ENCODE measurements at regions not wholly inside any gene's neighbourhood (a gene's known extent, or its start where the extent isn't known, plus 50 kb on each side); places are given as distances from the start of the nearest gene placed in this dataset.

GRCh38 chr3:31422237-31422636, 110.5 kb upstream of the STT3B start:
- no peaks in the 10 kb centered on the region for H3K27me3 ChIP-seq (ENCODE audit: insufficient read depth, low read length)
- no peak overlapping the region for H3K27ac ChIP-seq (ENCODE audit: low read length)

GRCh38 chr3:31423482-31423881, 109.2 kb upstream of the STT3B start:
- Histone ChIP-seq H3K27ac (ENCODE audit: low read length) (no peak overlapping the region), H3K9ac (ENCODE audit: low read depth, low read length) (no peak overlapping the region), H3K27me3 (ENCODE audit: insufficient read depth, low read length) (no peaks in the 10 kb centered on the region), H3K36me3 (ENCODE audit: insufficient read depth, low read depth, low read length) (no peaks in the 10 kb centered on the region), H3K4me3 (ENCODE audit: low read length) (no peak overlapping the region), H3K9me3 (ENCODE audit: insufficient read depth, low read depth, low read length) (no peaks in the 10 kb centered on the region), H3K4me1 (ENCODE audit: insufficient read depth, low read length) (no peaks in the 10 kb centered on the region)

More at GRCh38 chr3:31422237-31422636, 110.5 kb upstream of the STT3B start:
- H3K9me3 ChIP-seq (ENCODE audit: insufficient read depth, low read depth, low read length), result no peaks in the 10 kb centered on the region
- H3K36me3 ChIP-seq (ENCODE audit: insufficient read depth, low read depth, low read length), result no peaks in the 10 kb centered on the region
- no peak overlapping the region for H3K9ac ChIP-seq (ENCODE audit: low read depth, low read length)
- no peaks in the 10 kb centered on the region for H3K4me1 ChIP-seq (ENCODE audit: insufficient read depth, low read length)
- H3K4me3 ChIP-seq (ENCODE audit: low read length), result no peak overlapping the region

- Histone ChIP-seq H3K27ac (ENCODE audit: low read length) (no peak overlapping the region), H3K9me3 (ENCODE audit: insufficient read depth, low read depth, low read length) (no peaks in the 10 kb centered on the region), H3K4me1 (ENCODE audit: insufficient read depth, low read length) (no peaks in the 10 kb centered on the region), H3K9ac (ENCODE audit: low read depth, low read length) (no peak overlapping the region), H3K36me3 (ENCODE audit: insufficient read depth, low read depth, low read length) (no peaks in the 10 kb centered on the region), H3K4me3 (ENCODE audit: low read length) (no peak overlapping the region), H3K27me3 (ENCODE audit: insufficient read depth, low read length) (no peaks in the 10 kb centered on the region)
Observed at GRCh38 chr3:31425401-31425800, 107.3 kb upstream of the STT3B start.

- H3K9ac ChIP-seq (ENCODE audit: low read depth, low read length), result no peak overlapping the region
- no peak overlapping the region for H3K27ac ChIP-seq (ENCODE audit: low read length)
- no peaks in the 10 kb centered on the region for H3K4me1 ChIP-seq (ENCODE audit: insufficient read depth, low read length)
Observed at GRCh38 chr3:31427623-31428022, 105.1 kb upstream of the STT3B start.

GRCh38 chr3:31431321-31431720, 101.4 kb upstream of the STT3B start:
- Histone ChIP-seq H3K27me3 (ENCODE audit: insufficient read depth, low read length) (no peaks in the 10 kb centered on the region), H3K9me3 (ENCODE audit: insufficient read depth, low read depth, low read length) (no peaks in the 10 kb centered on the region), H3K4me1 (ENCODE audit: insufficient read depth, low read length) (no peaks in the 10 kb centered on the region), H3K4me3 (ENCODE audit: low read length) (no peak overlapping the region), H3K9ac (ENCODE audit: low read depth, low read length) (no peak overlapping the region), H3K27ac (ENCODE audit: low read length) (no peak overlapping the region), H3K36me3 (ENCODE audit: insufficient read depth, low read depth, low read length) (no peaks in the 10 kb centered on the region)

More at GRCh38 chr3:31427623-31428022, 105.1 kb upstream of the STT3B start:
- Histone ChIP-seq H3K9me3 (ENCODE audit: insufficient read depth, low read depth, low read length) (no peaks in the 10 kb centered on the region), H3K27me3 (ENCODE audit: insufficient read depth, low read length) (no peaks in the 10 kb centered on the region), H3K4me3 (ENCODE audit: low read length) (no peak overlapping the region), H3K36me3 (ENCODE audit: insufficient read depth, low read depth, low read length) (no peaks in the 10 kb centered on the region)

GRCh38 chr3:31432897-31433678, 99.6 kb upstream of the STT3B start:
- Histone ChIP-seq H3K9me3 (ENCODE audit: insufficient read depth, low read depth, low read length) (peaks cover 15% of the 10 kb centered on the region), H3K4me3 (ENCODE audit: low read length) (no peak overlapping the region), H3K27ac (ENCODE audit: low read length) (no peak overlapping the region), H3K36me3 (ENCODE audit: insufficient read depth, low read depth, low read length) (no peaks in the 10 kb centered on the region), H3K9ac (ENCODE audit: low read depth, low read length) (no peak overlapping the region), H3K4me1 (ENCODE audit: insufficient read depth, low read length) (no peaks in the 10 kb centered on the region), H3K27me3 (ENCODE audit: insufficient read depth, low read length) (no peaks in the 10 kb centered on the region)

GRCh38 chr3:31433679-31433992, 99.1 kb upstream of the STT3B start:
- H3K4me3 ChIP-seq (ENCODE audit: low read length), result no peak overlapping the region
- H3K27ac ChIP-seq (ENCODE audit: low read length), result no peak overlapping the region
- peaks cover 15% of the 10 kb centered on the region for H3K9me3 ChIP-seq (ENCODE audit: insufficient read depth, low read depth, low read length)
- H3K27me3 ChIP-seq (ENCODE audit: insufficient read depth, low read length), result no peaks in the 10 kb centered on the region
- peaks cover 1% of the 10 kb centered on the region; the same call in 1 of the 2 replicates for H3K4me1 ChIP-seq (ENCODE audit: insufficient read depth, low read length)
- H3K9ac ChIP-seq (ENCODE audit: low read depth, low read length), result no peak overlapping the region
- H3K36me3 ChIP-seq (ENCODE audit: insufficient read depth, low read depth, low read length), result no peaks in the 10 kb centered on the region

GRCh38 chr3:31434819-31435218, 97.9 kb upstream of the STT3B start:
- Histone ChIP-seq H3K27me3 (ENCODE audit: insufficient read depth, low read length) (no peaks in the 10 kb centered on the region), H3K9ac (ENCODE audit: low read depth, low read length) (no peak overlapping the region), H3K36me3 (ENCODE audit: insufficient read depth, low read depth, low read length) (no peaks in the 10 kb centered on the region)

GRCh38 chr3:31436830-31437229, 95.9 kb upstream of the STT3B start:
- no peak overlapping the region for H3K4me3 ChIP-seq (ENCODE audit: low read length)
- H3K4me1 ChIP-seq (ENCODE audit: insufficient read depth, low read length), result peaks cover 10% of the 10 kb centered on the region
- H3K9me3 ChIP-seq (ENCODE audit: insufficient read depth, low read depth, low read length), result peaks cover 15% of the 10 kb centered on the region
- no peaks in the 10 kb centered on the region for H3K36me3 ChIP-seq (ENCODE audit: insufficient read depth, low read depth, low read length)
- H3K9ac ChIP-seq (ENCODE audit: low read depth, low read length), result no peak overlapping the region
- no peak overlapping the region for H3K27ac ChIP-seq (ENCODE audit: low read length)
- no peaks in the 10 kb centered on the region for H3K27me3 ChIP-seq (ENCODE audit: insufficient read depth, low read length)

More at GRCh38 chr3:31434819-31435218, 97.9 kb upstream of the STT3B start:
- Histone ChIP-seq H3K4me3 (ENCODE audit: low read length) (no peak overlapping the region), H3K9me3 (ENCODE audit: insufficient read depth, low read depth, low read length) (peaks cover 15% of the 10 kb centered on the region), H3K4me1 (ENCODE audit: insufficient read depth, low read length) (peaks cover 10% of the 10 kb centered on the region), H3K27ac (ENCODE audit: low read length) (no peak overlapping the region)

GRCh38 chr3:31438742-31439141, 94.0 kb upstream of the STT3B start:
- H3K36me3 ChIP-seq (ENCODE audit: insufficient read depth, low read depth, low read length), result no peaks in the 10 kb centered on the region
- no peak overlapping the region for H3K4me3 ChIP-seq (ENCODE audit: low read length)
- peaks cover 10% of the 10 kb centered on the region for H3K4me1 ChIP-seq (ENCODE audit: insufficient read depth, low read length)
- H3K27ac ChIP-seq (ENCODE audit: low read length), result no peak overlapping the region
- H3K9ac ChIP-seq (ENCODE audit: low read depth, low read length), result no peak overlapping the region
- no peaks in the 10 kb centered on the region for H3K27me3 ChIP-seq (ENCODE audit: insufficient read depth, low read length)
- peaks cover 15% of the 10 kb centered on the region for H3K9me3 ChIP-seq (ENCODE audit: insufficient read depth, low read depth, low read length)

GRCh38 chr3:31439890-31440750, 92.6 kb upstream of the STT3B start:
- Histone ChIP-seq H3K4me3 (ENCODE audit: low read length) (no peak overlapping the region), H3K9me3 (ENCODE audit: insufficient read depth, low read depth, low read length) (peaks cover 15% of the 10 kb centered on the region), H3K27ac (ENCODE audit: low read length) (no peak overlapping the region), H3K27me3 (ENCODE audit: insufficient read depth, low read length) (no peaks in the 10 kb centered on the region), H3K4me1 (ENCODE audit: insufficient read depth, low read length) (peaks cover 10% of the 10 kb centered on the region), H3K36me3 (ENCODE audit: insufficient read depth, low read depth, low read length) (no peaks in the 10 kb centered on the region), H3K9ac (ENCODE audit: low read depth, low read length) (no peak overlapping the region)

- H3K36me3 ChIP-seq (ENCODE audit: insufficient read depth, low read depth, low read length), result no peaks in the 10 kb centered on the region
- peaks cover 15% of the 10 kb centered on the region for H3K9me3 ChIP-seq (ENCODE audit: insufficient read depth, low read depth, low read length)
- H3K27ac ChIP-seq (ENCODE audit: low read length), result no peak overlapping the region
- peaks cover 10% of the 10 kb centered on the region for H3K4me1 ChIP-seq (ENCODE audit: insufficient read depth, low read length)
- H3K4me3 ChIP-seq (ENCODE audit: low read length), result no peak overlapping the region
- H3K27me3 ChIP-seq (ENCODE audit: insufficient read depth, low read length), result no peaks in the 10 kb centered on the region
- no peak overlapping the region for H3K9ac ChIP-seq (ENCODE audit: low read depth, low read length)
Observed at GRCh38 chr3:31440878-31441277, 91.8 kb upstream of the STT3B start.

Data from iPS-20b (cell line).